ENCODE measurements at regions not wholly inside any gene's neighbourhood (a gene's known extent, or its start where the extent isn't known, plus 50 kb on each side); places are given as distances from the start of the nearest gene placed in this dataset.
"Not testable (repeated sequence)": the region's sequence is repeated elsewhere in the genome, so short reads cannot be mapped to it uniquely, and the experiment has no call there.

DNA sequence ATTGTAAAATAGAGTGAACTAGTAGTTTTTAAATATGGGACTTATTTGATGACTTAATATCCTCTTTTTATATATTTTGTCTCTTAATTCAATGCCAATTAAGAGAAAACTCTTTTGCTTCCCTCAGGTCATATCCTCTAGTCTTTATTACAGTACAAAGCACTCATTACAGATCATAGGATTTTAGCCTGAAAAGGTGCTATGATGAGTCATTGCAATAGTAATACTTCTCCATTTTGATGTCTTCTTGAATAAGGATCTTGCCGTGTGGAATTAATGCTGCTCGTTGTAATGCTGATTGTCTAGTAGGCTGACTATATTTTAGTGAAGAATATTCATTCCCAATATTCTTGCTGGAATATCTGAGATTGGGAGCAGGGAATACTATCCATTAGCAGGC is 612.2 kb upstream of the GOLIM4 start:
- no peaks in the 10 kb centered on the region for H3K27me3 ChIP-seq (ENCODE audit: control insufficient read depth in 3 of 3, insufficient read depth in 3 of 3, low read length in 3 of 3)
- no peak overlapping the region for H3K4me3 ChIP-seq (ENCODE audit: low read length in 3 of 3)
- H3K4me1 ChIP-seq (ENCODE audit: control insufficient read depth in 3 of 3, insufficient read depth in 3 of 3, low read length in 3 of 3), result no peaks in the 10 kb centered on the region
- H3K36me3 ChIP-seq (ENCODE audit: control insufficient read depth in 3 of 3, insufficient read depth in 3 of 3, low read length in 3 of 3), result no peaks in the 10 kb centered on the region
- no peak overlapping the region for H3K27ac ChIP-seq (ENCODE audit: low read depth, low read length)
- no peak overlapping the region for H3K9ac ChIP-seq (ENCODE audit: low read depth in 1 of 3, low read length in 3 of 3)
- H3K9me3 ChIP-seq (ENCODE audit: control insufficient read depth in 3 of 3, low read length in 3 of 3), result no peaks in the 10 kb centered on the region

DNA sequence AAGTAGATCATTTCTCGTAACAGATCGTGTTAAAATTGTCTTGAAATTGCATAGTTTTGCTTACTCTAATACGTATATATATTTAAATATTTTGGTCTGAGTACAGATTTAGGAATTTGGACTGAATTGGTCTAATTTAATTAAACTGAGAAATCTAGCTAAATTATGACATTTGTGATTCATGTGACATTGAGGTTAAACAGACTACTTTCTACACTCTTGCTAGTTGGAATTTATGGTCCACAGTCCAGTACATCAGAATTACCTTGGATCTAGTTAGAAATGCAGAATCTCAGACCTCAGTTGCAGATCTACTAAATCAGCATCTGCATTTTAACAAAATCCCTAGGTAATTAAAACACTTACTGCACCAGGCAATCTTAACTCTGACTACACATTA is 609.7 kb upstream of the GOLIM4 start:
- Histone ChIP-seq H3K27me3 (ENCODE audit: control insufficient read depth in 3 of 3, insufficient read depth in 3 of 3, low read length in 3 of 3) (no peaks in the 10 kb centered on the region), H3K9ac (ENCODE audit: low read depth in 1 of 3, low read length in 3 of 3) (no peak overlapping the region), H3K27ac (ENCODE audit: low read depth, low read length) (no peak overlapping the region), H3K9me3 (ENCODE audit: control insufficient read depth in 3 of 3, low read length in 3 of 3) (no peaks in the 10 kb centered on the region), H3K4me1 (ENCODE audit: control insufficient read depth in 3 of 3, insufficient read depth in 3 of 3, low read length in 3 of 3) (no peaks in the 10 kb centered on the region), H3K36me3 (ENCODE audit: control insufficient read depth in 3 of 3, insufficient read depth in 3 of 3, low read length in 3 of 3) (no peaks in the 10 kb centered on the region), H3K4me3 (ENCODE audit: low read length in 3 of 3) (no peak overlapping the region)

- Histone ChIP-seq H3K4me1 (ENCODE audit: control insufficient read depth in 3 of 3, insufficient read depth in 3 of 3, low read length in 3 of 3) (no peaks in the 10 kb centered on the region), H3K36me3 (ENCODE audit: control insufficient read depth in 3 of 3, insufficient read depth in 3 of 3, low read length in 3 of 3) (no peaks in the 10 kb centered on the region), H3K9ac (ENCODE audit: low read depth in 1 of 3, low read length in 3 of 3) (no peak overlapping the region), H3K27ac (ENCODE audit: low read depth, low read length) (no peak overlapping the region), H3K9me3 (ENCODE audit: control insufficient read depth in 3 of 3, low read length in 3 of 3) (no peaks in the 10 kb centered on the region), H3K27me3 (ENCODE audit: control insufficient read depth in 3 of 3, insufficient read depth in 3 of 3, low read length in 3 of 3) (no peaks in the 10 kb centered on the region), H3K4me3 (ENCODE audit: low read length in 3 of 3) (no peak overlapping the region)
Measured at GRCh38 chr3:168696051-168696450, 600.3 kb upstream of the GOLIM4 start.

- no peaks in the 10 kb centered on the region for H3K27me3 ChIP-seq (ENCODE audit: control insufficient read depth in 3 of 3, insufficient read depth in 3 of 3, low read length in 3 of 3)
- no peaks in the 10 kb centered on the region for H3K9me3 ChIP-seq (ENCODE audit: control insufficient read depth in 3 of 3, low read length in 3 of 3)
- no peak overlapping the region for H3K9ac ChIP-seq (ENCODE audit: low read depth in 1 of 3, low read length in 3 of 3)
- H3K4me3 ChIP-seq (ENCODE audit: low read length in 3 of 3), result no peak overlapping the region
- H3K27ac ChIP-seq (ENCODE audit: low read depth, low read length), result no peak overlapping the region
- H3K36me3 ChIP-seq (ENCODE audit: control insufficient read depth in 3 of 3, insufficient read depth in 3 of 3, low read length in 3 of 3), result no peaks in the 10 kb centered on the region
- H3K4me1 ChIP-seq (ENCODE audit: control insufficient read depth in 3 of 3, insufficient read depth in 3 of 3, low read length in 3 of 3), result no peaks in the 10 kb centered on the region
Measured at GRCh38 chr3:168693870-168694269, 598.1 kb upstream of the GOLIM4 start.

GRCh38 chr3:168688267-168688666 is 592.5 kb upstream of the GOLIM4 start:
- Histone ChIP-seq H3K4me1 (ENCODE audit: control insufficient read depth in 3 of 3, insufficient read depth in 3 of 3, low read length in 3 of 3) (no peaks in the 10 kb centered on the region), H3K27ac (ENCODE audit: low read depth, low read length) (no peak overlapping the region), H3K36me3 (ENCODE audit: control insufficient read depth in 3 of 3, insufficient read depth in 3 of 3, low read length in 3 of 3) (no peaks in the 10 kb centered on the region), H3K27me3 (ENCODE audit: control insufficient read depth in 3 of 3, insufficient read depth in 3 of 3, low read length in 3 of 3) (no peaks in the 10 kb centered on the region), H3K9me3 (ENCODE audit: control insufficient read depth in 3 of 3, low read length in 3 of 3) (no peaks in the 10 kb centered on the region), H3K4me3 (ENCODE audit: low read length in 3 of 3) (no peak overlapping the region), H3K9ac (ENCODE audit: low read depth in 1 of 3, low read length in 3 of 3) (no peak overlapping the region)

- H3K4me1 ChIP-seq (ENCODE audit: control insufficient read depth in 3 of 3, insufficient read depth in 3 of 3, low read length in 3 of 3), result no peaks in the 10 kb centered on the region
- H3K9ac ChIP-seq (ENCODE audit: low read depth in 1 of 3, low read length in 3 of 3), result no peak overlapping the region
- H3K36me3 ChIP-seq (ENCODE audit: control insufficient read depth in 3 of 3, insufficient read depth in 3 of 3, low read length in 3 of 3), result no peaks in the 10 kb centered on the region
- H3K27ac ChIP-seq (ENCODE audit: low read depth, low read length), result no peak overlapping the region
- no peaks in the 10 kb centered on the region for H3K27me3 ChIP-seq (ENCODE audit: control insufficient read depth in 3 of 3, insufficient read depth in 3 of 3, low read length in 3 of 3)
- H3K4me3 ChIP-seq (ENCODE audit: low read length in 3 of 3), result no peak overlapping the region
- H3K9me3 ChIP-seq (ENCODE audit: control insufficient read depth in 3 of 3, low read length in 3 of 3), result no peaks in the 10 kb centered on the region
Measured at GRCh38 chr3:168684519-168684918, 588.8 kb upstream of the GOLIM4 start.

DNA sequence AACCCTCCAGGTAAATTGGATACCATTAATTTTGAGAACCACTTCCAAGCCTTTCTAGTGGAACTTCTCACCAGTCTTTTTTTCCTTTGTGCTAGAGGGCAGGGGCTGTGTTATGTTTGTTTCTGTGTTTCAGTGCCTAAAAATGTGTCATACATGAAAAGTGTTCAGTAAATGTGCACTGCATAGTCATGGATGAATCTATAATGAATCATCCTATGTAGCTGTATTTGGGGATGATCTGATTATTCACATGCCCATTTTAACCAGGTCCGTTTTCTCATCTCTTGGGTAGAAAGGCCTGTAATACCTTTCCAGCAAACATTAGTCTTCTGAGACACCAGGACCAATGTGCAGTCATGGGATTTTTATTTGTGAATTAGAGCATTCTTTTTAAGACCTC is 583.0 kb upstream of the GOLIM4 start:
- Histone ChIP-seq H3K27ac (ENCODE audit: low read depth, low read length) (no peak overlapping the region), H3K4me1 (ENCODE audit: control insufficient read depth in 3 of 3, insufficient read depth in 3 of 3, low read length in 3 of 3) (no peaks in the 10 kb centered on the region), H3K27me3 (ENCODE audit: control insufficient read depth in 3 of 3, insufficient read depth in 3 of 3, low read length in 3 of 3) (no peaks in the 10 kb centered on the region), H3K9me3 (ENCODE audit: control insufficient read depth in 3 of 3, low read length in 3 of 3) (no peaks in the 10 kb centered on the region), H3K36me3 (ENCODE audit: control insufficient read depth in 3 of 3, insufficient read depth in 3 of 3, low read length in 3 of 3) (no peaks in the 10 kb centered on the region), H3K4me3 (ENCODE audit: low read length in 3 of 3) (no peak overlapping the region), H3K9ac (ENCODE audit: low read depth in 1 of 3, low read length in 3 of 3) (no peak overlapping the region)

DNA sequence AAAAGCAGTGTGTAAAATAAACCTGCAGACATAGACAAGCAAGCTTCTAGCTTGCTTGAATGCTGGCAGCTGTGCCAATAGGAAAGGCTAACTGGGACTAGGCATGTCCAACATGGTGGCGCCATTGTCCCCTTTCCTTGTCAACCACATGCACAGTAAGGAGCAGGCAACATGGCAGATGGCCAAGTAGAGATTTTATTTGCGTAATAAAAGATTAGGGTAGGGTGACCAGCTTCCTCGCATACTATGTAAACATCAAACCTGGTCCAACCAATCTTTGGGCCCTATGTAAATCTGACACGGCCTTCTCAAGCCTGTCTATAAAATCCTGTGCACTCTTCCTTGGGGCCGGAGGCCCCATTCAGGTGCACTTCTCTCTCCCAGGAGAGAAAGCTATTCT is 575.4 kb upstream of the GOLIM4 start:
- no peaks in the 10 kb centered on the region for H3K9me3 ChIP-seq (ENCODE audit: control insufficient read depth in 3 of 3, low read length in 3 of 3)
- no peak overlapping the region for H3K27ac ChIP-seq (ENCODE audit: low read depth, low read length)
- no peak overlapping the region for H3K9ac ChIP-seq (ENCODE audit: low read depth in 1 of 3, low read length in 3 of 3)
- no peaks in the 10 kb centered on the region for H3K4me1 ChIP-seq (ENCODE audit: control insufficient read depth in 3 of 3, insufficient read depth in 3 of 3, low read length in 3 of 3)
- H3K36me3 ChIP-seq (ENCODE audit: control insufficient read depth in 3 of 3, insufficient read depth in 3 of 3, low read length in 3 of 3), result no peaks in the 10 kb centered on the region
- no peak overlapping the region for H3K4me3 ChIP-seq (ENCODE audit: low read length in 3 of 3)
- H3K27me3 ChIP-seq (ENCODE audit: control insufficient read depth in 3 of 3, insufficient read depth in 3 of 3, low read length in 3 of 3), result no peaks in the 10 kb centered on the region

DNA sequence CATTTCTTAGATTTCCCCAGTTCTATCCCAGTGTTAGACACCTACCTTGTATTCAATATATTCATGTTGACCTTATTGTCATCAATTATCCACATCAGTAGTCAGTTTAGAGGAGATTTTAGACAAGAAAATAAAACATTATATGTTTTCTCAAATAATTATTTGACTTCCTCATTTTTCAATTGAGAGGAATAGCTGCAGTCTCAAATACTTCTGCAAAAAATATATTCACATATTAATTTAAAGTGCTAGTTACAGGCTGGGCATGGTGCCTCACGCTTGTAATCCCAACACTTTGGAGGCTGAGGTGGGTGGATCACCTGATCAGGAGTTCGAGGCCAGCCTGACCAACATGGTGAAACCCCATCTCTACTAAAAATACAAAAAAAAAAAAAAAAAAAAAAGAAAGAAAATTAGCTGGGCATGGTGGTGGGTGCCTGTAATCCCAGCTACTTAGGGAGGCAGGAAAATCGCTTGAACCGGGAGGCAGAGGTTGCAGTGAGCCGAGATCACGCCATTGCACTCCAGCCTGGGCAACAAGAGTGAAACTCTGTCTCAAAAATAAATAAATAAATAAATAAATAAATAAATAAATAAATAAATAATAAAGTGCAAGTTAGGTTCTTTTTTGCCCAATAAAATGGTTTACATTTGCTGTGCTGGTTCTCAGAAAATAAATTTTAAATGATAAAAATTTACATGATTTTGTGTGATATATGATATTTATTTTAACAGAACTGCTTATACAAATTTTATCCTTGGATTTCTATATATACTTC is 565.3 kb upstream of the GOLIM4 start:
- H3K36me3 ChIP-seq (ENCODE audit: control insufficient read depth in 3 of 3, insufficient read depth in 3 of 3, low read length in 3 of 3); H3K4me1 ChIP-seq (ENCODE audit: control insufficient read depth in 3 of 3, insufficient read depth in 3 of 3, low read length in 3 of 3); H3K27ac ChIP-seq (ENCODE audit: low read depth, low read length); H3K27me3 ChIP-seq (ENCODE audit: control insufficient read depth in 3 of 3, insufficient read depth in 3 of 3, low read length in 3 of 3); H3K9ac ChIP-seq (ENCODE audit: low read depth in 1 of 3, low read length in 3 of 3); H3K9me3 ChIP-seq (ENCODE audit: control insufficient read depth in 3 of 3, low read length in 3 of 3); H3K4me3 ChIP-seq (ENCODE audit: low read length in 3 of 3): not testable (repeated sequence)

DNA sequence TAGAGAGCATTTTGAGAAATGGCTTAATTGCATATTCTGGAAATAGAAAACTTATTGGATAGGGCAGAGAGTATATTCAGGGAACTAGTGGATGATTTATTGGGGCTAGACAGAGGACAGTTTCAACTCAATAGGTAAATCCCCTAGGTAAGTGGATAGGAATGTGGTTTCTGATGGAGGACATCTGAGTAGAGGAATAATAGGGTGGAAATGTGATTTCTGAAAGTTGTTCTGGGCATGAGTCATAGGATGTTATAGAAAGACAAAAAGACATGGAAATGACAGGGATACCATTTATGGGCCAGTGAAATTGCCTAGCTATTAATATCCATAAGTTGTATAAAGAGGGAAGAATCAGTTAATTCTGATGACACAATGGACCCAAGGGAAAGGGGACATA is 563.3 kb upstream of the GOLIM4 start:
- Histone ChIP-seq H3K9me3 (ENCODE audit: control insufficient read depth in 3 of 3, low read length in 3 of 3) (no peaks in the 10 kb centered on the region), H3K4me3 (ENCODE audit: low read length in 3 of 3) (no peak overlapping the region), H3K4me1 (ENCODE audit: control insufficient read depth in 3 of 3, insufficient read depth in 3 of 3, low read length in 3 of 3) (no peaks in the 10 kb centered on the region), H3K36me3 (ENCODE audit: control insufficient read depth in 3 of 3, insufficient read depth in 3 of 3, low read length in 3 of 3) (no peaks in the 10 kb centered on the region), H3K27ac (ENCODE audit: low read depth, low read length) (no peak overlapping the region), H3K27me3 (ENCODE audit: control insufficient read depth in 3 of 3, insufficient read depth in 3 of 3, low read length in 3 of 3) (no peaks in the 10 kb centered on the region), H3K9ac (ENCODE audit: low read depth in 1 of 3, low read length in 3 of 3) (no peak overlapping the region)
